ENCODE measurements at regions not wholly inside any gene's neighbourhood (a gene's known extent, or its start where the extent isn't known, plus 50 kb on each side); places are given as distances from the start of the nearest gene placed in this dataset.

GRCh38 chr2:67666386-67667053 lies 269.4 kb downstream of the ETAA1 start:
- DNase-seq (ENCODE audit: low read depth, low spot score), result no peak
- RAD21 ChIA-PET (ENCODE audit: low non-redundant PET in 1 of 2, low total read pairs in 2 of 2, uncharacterized antibody in 2 of 2, unreplicated experiment in 2 of 2), result no interaction called here
- H3K27ac ChIP-seq (ENCODE audit: low read depth, low read length), result no peak overlapping the region

More at GRCh38 chr2:67666386-67667053, 269.4 kb downstream of the ETAA1 start:
- H3K79me2 ChIP-seq (ENCODE audit: insufficient read depth, low read length), result no peaks in the 10 kb centered on the region
- ATAC-seq, result no peak
- no peaks in the 10 kb centered on the region for H3K9me2 ChIP-seq (ENCODE audit: insufficient read depth)
- H3K4me2 ChIP-seq (ENCODE audit: low read length), result no peak overlapping the region
- H3K9me3 ChIP-seq (ENCODE audit: control insufficient read depth in 1 of 2, insufficient read depth in 1 of 2, low read depth in 1 of 2, low read length in 2 of 2), result no peaks in the 10 kb centered on the region
- H2AFZ ChIP-seq (ENCODE audit: low read depth, low read length, poor library complexity, severe bottlenecking), result no peak overlapping the region
- ChIA-PET CTCF (no interaction called here), POLR2A (no interaction called here)
- BruUV-seq (replicated peaks), result no TSS peak
- TF ChIP-seq JUND (IDR thresholded peaks at IDR 0.05) (no peak), REST (IDR thresholded peaks at IDR 0.05; ENCODE audit: low read depth) (no peak), SIN3A (IDR thresholded peaks at IDR 0.05; ENCODE audit: low read depth) (no peak), EZH2 (IDR thresholded peaks at IDR 0.05) (no peak), POLR2AphosphoS5 (IDR thresholded peaks at IDR 0.05; ENCODE audit: low read depth, low read length) (no peak), CBX3 (IDR thresholded peaks at IDR 0.05; ENCODE audit: low read depth) (no peak), ZNF274 (IDR thresholded peaks at IDR 0.05; ENCODE audit: low read depth, low read length) (no peak), EGR1 (IDR thresholded peaks at IDR 0.05; ENCODE audit: low read depth) (no peak), MAX (IDR thresholded peaks at IDR 0.05) (no peak), YY1 (IDR thresholded peaks at IDR 0.05; ENCODE audit: extremely low read depth, insufficient replicate concordance, low read depth, low read length) (no peak), ZFX (IDR thresholded peaks at IDR 0.05) (no peak)
- TF ChIP-seq, protein P1, sequence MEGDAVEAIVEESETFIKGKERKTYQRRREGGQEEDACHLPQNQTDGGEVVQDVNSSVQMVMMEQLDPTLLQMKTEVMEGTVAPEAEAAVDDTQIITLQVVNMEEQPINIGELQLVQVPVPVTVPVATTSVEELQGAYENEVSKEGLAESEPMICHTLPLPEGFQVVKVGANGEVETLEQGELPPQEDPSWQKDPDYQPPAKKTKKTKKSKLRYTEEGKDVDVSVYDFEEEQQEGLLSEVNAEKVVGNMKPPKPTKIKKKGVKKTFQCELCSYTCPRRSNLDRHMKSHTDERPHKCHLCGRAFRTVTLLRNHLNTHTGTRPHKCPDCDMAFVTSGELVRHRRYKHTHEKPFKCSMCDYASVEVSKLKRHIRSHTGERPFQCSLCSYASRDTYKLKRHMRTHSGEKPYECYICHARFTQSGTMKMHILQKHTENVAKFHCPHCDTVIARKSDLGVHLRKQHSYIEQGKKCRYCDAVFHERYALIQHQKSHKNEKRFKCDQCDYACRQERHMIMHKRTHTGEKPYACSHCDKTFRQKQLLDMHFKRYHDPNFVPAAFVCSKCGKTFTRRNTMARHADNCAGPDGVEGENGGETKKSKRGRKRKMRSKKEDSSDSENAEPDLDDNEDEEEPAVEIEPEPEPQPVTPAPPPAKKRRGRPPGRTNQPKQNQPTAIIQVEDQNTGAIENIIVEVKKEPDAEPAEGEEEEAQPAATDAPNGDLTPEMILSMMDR (IDR thresholded peaks at IDR 0.05 in 2 of 3, conservative IDR thresholded peaks at IDR 0.05 in 1 of 3; ENCODE audit: borderline replicate concordance in 1 of 3, insufficient read depth in 1 of 3, low read depth in 2 of 3, low read length in 2 of 3), result no peak
- intact Hi-C loops (cut with micrococcal nuclease), result no loop called here
- no peaks in the 10 kb centered on the region for H3K4me1 ChIP-seq (ENCODE audit: control insufficient read depth in 1 of 2, insufficient read depth in 2 of 2, low read length in 2 of 2)
- no peaks in the 10 kb centered on the region for H4K20me1 ChIP-seq (ENCODE audit: insufficient read depth)
- no peak overlapping the region for H3K4me3 ChIP-seq (replicated peaks in 1 of 2; ENCODE audit: low read depth in 1 of 2, low read length in 2 of 2)
- H3K27me3 ChIP-seq (ENCODE audit: insufficient read depth, low read length), result peaks cover 27% of the 10 kb centered on the region
- H3K9ac ChIP-seq (ENCODE audit: low read length), result no peak overlapping the region
- H3K36me3 ChIP-seq (ENCODE audit: control insufficient read depth in 1 of 2, insufficient read depth in 2 of 2, low read length in 2 of 2), result no peaks in the 10 kb centered on the region

All from HCT116 (cell line).